ENCODE measurements at regions not wholly inside any gene's neighbourhood (a gene's known extent, or its start where the extent isn't known, plus 50 kb on each side); places are given as distances from the start of the nearest gene placed in this dataset.

GRCh38 chr14:25570483-25570882 lies 520.5 kb upstream of the STXBP6 start:
- H3K9ac ChIP-seq = no peak overlapping the region
- no peaks in the 10 kb centered on the region for H3K36me3 ChIP-seq (ENCODE audit: control insufficient read depth, insufficient read depth, low read length)
- no peaks in the 10 kb centered on the region for H3K27me3 ChIP-seq (ENCODE audit: control insufficient read depth, insufficient read depth, low read length)
- H3K4me2 ChIP-seq (ENCODE audit: low read length) = no peak overlapping the region
- H3K9me3 ChIP-seq (ENCODE audit: control insufficient read depth, low read length) = no peaks in the 10 kb centered on the region
- H3K27ac ChIP-seq = no peak overlapping the region
- H3K4me1 ChIP-seq = no peaks in the 10 kb centered on the region
- TF ChIP-seq CTCF (IDR thresholded peaks at IDR 0.05) = no peak
- H3K4me3 ChIP-seq (ENCODE audit: low read depth, low read length) = no peak overlapping the region
- H2AFZ ChIP-seq = no peak overlapping the region
- H3K79me2 ChIP-seq = no peaks in the 10 kb centered on the region

- Histone ChIP-seq H3K9ac (no peak overlapping the region), H3K4me3 (ENCODE audit: low read depth, low read length) (no peak overlapping the region), H3K9me3 (ENCODE audit: control insufficient read depth, low read length) (no peaks in the 10 kb centered on the region), H3K36me3 (ENCODE audit: control insufficient read depth, insufficient read depth, low read length) (no peaks in the 10 kb centered on the region), H3K4me1 (no peaks in the 10 kb centered on the region), H3K79me2 (no peaks in the 10 kb centered on the region), H3K27ac (no peak overlapping the region), H3K27me3 (ENCODE audit: control insufficient read depth, insufficient read depth, low read length) (no peaks in the 10 kb centered on the region), H2AFZ (no peak overlapping the region), H3K4me2 (ENCODE audit: low read length) (no peak overlapping the region)
- TF ChIP-seq CTCF (IDR thresholded peaks at IDR 0.05) = no peak
These were observed 507.5 kb upstream of the STXBP6 start for GRCh38 chr14:25557466-25557865.

GRCh38 chr14:25552826-25553225 lies 502.9 kb upstream of the STXBP6 start:
- no peak overlapping the region for H3K4me2 ChIP-seq (ENCODE audit: low read length)
- no peak overlapping the region for H2AFZ ChIP-seq
- no peaks in the 10 kb centered on the region for H3K9me3 ChIP-seq (ENCODE audit: control insufficient read depth, low read length)
- no peak overlapping the region for H3K27ac ChIP-seq
- no peaks in the 10 kb centered on the region for H3K27me3 ChIP-seq (ENCODE audit: control insufficient read depth, insufficient read depth, low read length)
- H3K9ac ChIP-seq = no peak overlapping the region
- H3K79me2 ChIP-seq = no peaks in the 10 kb centered on the region
- no peaks in the 10 kb centered on the region for H3K4me1 ChIP-seq
- no peaks in the 10 kb centered on the region for H3K36me3 ChIP-seq (ENCODE audit: control insufficient read depth, insufficient read depth, low read length)
- no peak for TF ChIP-seq CTCF (IDR thresholded peaks at IDR 0.05)
- no peak overlapping the region for H3K4me3 ChIP-seq (ENCODE audit: low read depth, low read length)

GRCh38 chr14:25551674-25552073 lies 501.7 kb upstream of the STXBP6 start:
- H2AFZ ChIP-seq = no peak overlapping the region
- no peaks in the 10 kb centered on the region for H3K4me1 ChIP-seq
- no peak overlapping the region for H3K9ac ChIP-seq
- no peaks in the 10 kb centered on the region for H3K36me3 ChIP-seq (ENCODE audit: control insufficient read depth, insufficient read depth, low read length)
- H3K27ac ChIP-seq = no peak overlapping the region
- TF ChIP-seq CTCF (IDR thresholded peaks at IDR 0.05) = no peak
- H3K9me3 ChIP-seq (ENCODE audit: control insufficient read depth, low read length) = no peaks in the 10 kb centered on the region
- H3K79me2 ChIP-seq = no peaks in the 10 kb centered on the region
- H3K4me2 ChIP-seq (ENCODE audit: low read length) = no peak overlapping the region
- no peaks in the 10 kb centered on the region for H3K27me3 ChIP-seq (ENCODE audit: control insufficient read depth, insufficient read depth, low read length)
- H3K4me3 ChIP-seq (ENCODE audit: low read depth, low read length) = no peak overlapping the region

- H3K9ac ChIP-seq = no peak overlapping the region
- H3K27ac ChIP-seq = no peak overlapping the region
- H3K9me3 ChIP-seq (ENCODE audit: control insufficient read depth, low read length) = no peaks in the 10 kb centered on the region
- no peak for TF ChIP-seq CTCF (IDR thresholded peaks at IDR 0.05)
- no peak overlapping the region for H3K4me2 ChIP-seq (ENCODE audit: low read length)
- no peaks in the 10 kb centered on the region for H3K4me1 ChIP-seq
- no peaks in the 10 kb centered on the region for H3K27me3 ChIP-seq (ENCODE audit: control insufficient read depth, insufficient read depth, low read length)
- no peak overlapping the region for H2AFZ ChIP-seq
- no peaks in the 10 kb centered on the region for H3K79me2 ChIP-seq
- no peaks in the 10 kb centered on the region for H3K36me3 ChIP-seq (ENCODE audit: control insufficient read depth, insufficient read depth, low read length)
- H3K4me3 ChIP-seq (ENCODE audit: low read depth, low read length) = no peak overlapping the region
These were observed 496.9 kb upstream of the STXBP6 start for GRCh38 chr14:25546826-25547225.

Measured in parathyroid adenoma (tissue), 2 donors.